SK-N-SH treated with all-trans-retinoic acid at 6 μM for 48 hours (cell line): ENCODE measurements at regions not wholly inside any gene's neighbourhood (a gene's known extent, or its start where the extent isn't known, plus 50 kb on each side); places are given as distances from the start of the nearest gene placed in this dataset.

ENCODE experiments used
- ARNTL ChIP-seq: fragments of 450-650 bp; formaldehyde crosslinking; IDR thresholded peaks from 2 replicates; pipeline ENCODE4 v1.5.0; 2020; ENCODE audit warnings: low read depth, mild to moderate bottlenecking, moderate library complexity, borderline replicate concordance
- ESRRG ChIP-seq: fragments of 250-450 bp; sonication (Bioruptor Pico); IDR thresholded peaks from 2 replicates; pipeline ENCODE4 v1.6.1; 2021; ENCODE audit warnings: mild to moderate bottlenecking
- GLIS3 ChIP-seq: fragments of 250-450 bp; sonication (Bioruptor Pico); IDR thresholded peaks from 2 replicates; pipeline ENCODE4 v1.5.0; 2020; ENCODE audit warnings: mild to moderate bottlenecking, moderate library complexity
- OSR1 ChIP-seq: fragments of 250-450 bp; sonication (Bioruptor Pico); IDR thresholded peaks from 2 replicates; pipeline ENCODE4 v1.8.0; 2022; ENCODE audit warnings: moderate library complexity, mild to moderate bottlenecking, inconsistent platforms
- TF ChIP-seq, protein P1 (sequence below): fragments of 250-450 bp; sonication (Bioruptor Pico); IDR thresholded peaks from 2 replicates; pipeline ENCODE4 v1.5.1; 2020; ENCODE audit warnings: low read depth, mild to moderate bottlenecking, moderate library complexity

DNA sequence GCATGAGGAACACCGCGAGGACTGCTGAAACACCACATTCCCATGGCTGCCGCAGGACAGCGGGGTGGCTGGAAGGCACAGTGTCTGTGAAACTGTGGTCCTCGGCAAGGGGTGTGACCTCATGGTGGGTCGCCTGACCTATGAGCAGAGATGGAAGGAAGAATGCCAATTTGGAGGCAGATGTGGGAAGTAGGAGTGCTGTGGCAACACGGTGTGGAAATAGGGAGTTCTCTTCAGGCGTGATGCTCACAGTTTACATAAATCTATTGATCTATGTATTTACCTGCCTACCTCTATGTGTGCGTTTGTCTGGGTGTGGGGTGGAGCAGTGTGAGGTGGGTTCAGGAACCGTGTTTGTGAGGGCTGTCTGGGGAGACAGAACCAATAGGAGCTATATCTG, 62.3 kb upstream of the LSM6 start:
- TF ChIP-seq ARNTL (CRISPR knock-in tag) (no peak), OSR1 (CRISPR knock-in tag) (no peak), ESRRG (CRISPR knock-in tag) (no peak), GLIS3 (CRISPR knock-in tag) (no peak)
- TF ChIP-seq, protein P1, sequence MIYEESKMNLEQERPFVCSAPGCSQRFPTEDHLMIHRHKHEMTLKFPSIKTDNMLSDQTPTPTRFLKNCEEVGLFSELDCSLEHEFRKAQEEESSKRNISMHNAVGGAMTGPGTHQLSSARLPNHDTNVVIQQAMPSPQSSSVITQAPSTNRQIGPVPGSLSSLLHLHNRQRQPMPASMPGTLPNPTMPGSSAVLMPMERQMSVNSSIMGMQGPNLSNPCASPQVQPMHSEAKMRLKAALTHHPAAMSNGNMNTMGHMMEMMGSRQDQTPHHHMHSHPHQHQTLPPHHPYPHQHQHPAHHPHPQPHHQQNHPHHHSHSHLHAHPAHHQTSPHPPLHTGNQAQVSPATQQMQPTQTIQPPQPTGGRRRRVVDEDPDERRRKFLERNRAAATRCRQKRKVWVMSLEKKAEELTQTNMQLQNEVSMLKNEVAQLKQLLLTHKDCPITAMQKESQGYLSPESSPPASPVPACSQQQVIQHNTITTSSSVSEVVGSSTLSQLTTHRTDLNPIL (CRISPR knock-in tag): no peak
